Fibroblast of mammary gland (primary cell): ENCODE measurements at regions not wholly inside any gene's neighbourhood (a gene's known extent, or its start where the extent isn't known, plus 50 kb on each side); places are given as distances from the start of the nearest gene placed in this dataset.

ENCODE experiments used
- DNase-seq: peaks from one replicate; pipeline ENCODE4 v3.0.0-alpha.2; 2010; ENCODE audit warnings: low read depth
- H3K4me3 ChIP-seq: 2 replicates; pipeline ENCODE4 v1.5.1; 2011; ENCODE audit warnings: low read depth, mild to moderate bottlenecking, low read length, moderate library complexity; ENCODE audit not compliant: control insufficient read depth
- CTCF ChIP-seq: conservative IDR thresholded peaks from 2 replicates; pipeline ENCODE4 v1.5.1; 2011; ENCODE audit warnings: low read depth, low read length, inconsistent platforms; ENCODE audit not compliant: control insufficient read depth, insufficient read depth

GRCh38 chr6:28765978-28766351, 157.8 kb downstream of the TRIM27 start:
- TF ChIP-seq CTCF = no peak
- no peak for DNase-seq
- H3K4me3 ChIP-seq = no peak overlapping the region

- no peak for DNase-seq
- H3K4me3 ChIP-seq = no peak overlapping the region
- no peak for TF ChIP-seq CTCF
These were observed 157.4 kb downstream of the TRIM27 start for GRCh38 chr6:28766426-28766825.

DNA sequence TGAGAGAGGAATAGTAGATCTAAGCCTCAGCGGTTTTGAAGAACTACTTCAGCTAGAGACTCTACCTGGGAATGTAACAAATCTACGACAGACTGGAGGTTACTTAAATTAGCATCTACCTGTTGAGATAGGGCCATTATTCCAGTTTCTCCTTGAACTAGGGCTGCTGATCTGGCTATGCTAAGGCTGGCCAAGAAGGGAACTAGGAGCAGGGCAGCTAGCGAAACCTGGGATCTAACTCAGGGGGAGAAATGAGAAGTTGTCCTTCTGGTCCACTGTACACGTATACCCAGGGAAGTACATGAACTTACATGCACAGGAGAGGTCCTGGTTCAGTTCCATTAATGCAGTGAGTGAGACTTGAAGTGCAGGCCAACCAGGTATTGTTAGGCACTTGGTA, 156.7 kb downstream of the TRIM27 start:
- TF ChIP-seq CTCF = no peak
- DNase-seq = no peak
- no peak overlapping the region for H3K4me3 ChIP-seq

DNA sequence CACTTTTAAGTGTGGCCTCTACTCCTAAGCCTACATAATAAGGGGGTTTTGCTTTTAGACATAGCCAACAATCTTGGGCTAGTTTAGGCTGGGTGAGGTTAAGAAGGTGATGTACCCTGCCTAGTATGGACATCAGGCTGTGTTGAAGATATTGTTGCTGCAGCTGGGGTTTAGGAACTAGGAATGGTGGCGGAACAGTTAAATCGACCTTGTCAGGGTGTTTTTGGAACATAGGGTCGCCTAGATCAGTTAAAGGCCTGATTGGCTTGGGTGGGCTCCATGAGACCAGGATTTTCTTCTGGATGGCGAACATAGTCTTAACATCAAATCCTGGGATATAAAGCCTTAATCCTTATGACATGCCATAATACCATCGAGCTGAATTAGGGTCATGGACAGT, 156.1 kb downstream of the TRIM27 start:
- no peak for DNase-seq
- TF ChIP-seq CTCF = no peak
- H3K4me3 ChIP-seq = no peak overlapping the region

- no peak overlapping the region for H3K4me3 ChIP-seq
- DNase-seq = no peak
- TF ChIP-seq CTCF = no peak
These were observed 155.4 kb downstream of the TRIM27 start for GRCh38 chr6:28768187-28768913.

- no peak overlapping the region for H3K4me3 ChIP-seq
- DNase-seq = peak; percentile 69
- TF ChIP-seq CTCF = peak; percentile 26
These were observed 154.0 kb downstream of the TRIM27 start for GRCh38 chr6:28769626-28770402.
